GM18507 (cell line): ENCODE measurements at regions not wholly inside any gene's neighbourhood (a gene's known extent, or its start where the extent isn't known, plus 50 kb on each side); places are given as distances from the start of the nearest gene placed in this dataset.

Experiments
- DNase-seq: peaks from one replicate; pipeline ENCODE4 v3.0.0; 2011; ENCODE audit warnings: low read depth; ENCODE audit not compliant: insufficient read length; ENCODE audit errors: extremely low spot score
- FAIRE-seq: peaks from 2 replicates; lab custom pipeline; 2011; peaks lifted over from hg19 to GRCh38; lab: Jason Lieb, UNC

DNA sequence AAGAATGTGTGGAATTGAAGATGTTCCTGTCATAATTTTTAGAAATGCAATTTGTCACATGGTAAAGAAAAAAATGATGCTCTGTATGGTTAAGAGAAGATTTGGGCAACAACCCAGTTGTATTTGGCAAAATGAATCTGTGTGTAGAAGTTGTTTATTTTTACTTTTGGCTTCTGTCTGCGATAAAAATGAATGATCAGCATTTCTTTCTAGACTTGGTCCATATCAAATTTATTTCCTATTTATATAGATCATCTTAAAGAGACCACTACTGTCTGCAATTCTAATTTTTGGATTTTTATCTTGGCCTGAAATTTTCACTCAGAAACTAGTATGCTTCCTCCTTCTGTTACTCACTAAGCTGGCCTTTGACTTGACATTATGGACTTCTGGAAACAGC, 396.9 kb downstream of the FAM47A start:
- DNase-seq: no peak
- FAIRE-seq: no peak

- FAIRE-seq: no peak
- no peak for DNase-seq
These were observed 405.6 kb downstream of the FAM47A start for GRCh38 chrX:33726281-33727160.

- FAIRE-seq (peak; percentile 46), DNase-seq (no peak)
These were observed 406.4 kb downstream of the FAM47A start for GRCh38 chrX:33725535-33726210.

DNA sequence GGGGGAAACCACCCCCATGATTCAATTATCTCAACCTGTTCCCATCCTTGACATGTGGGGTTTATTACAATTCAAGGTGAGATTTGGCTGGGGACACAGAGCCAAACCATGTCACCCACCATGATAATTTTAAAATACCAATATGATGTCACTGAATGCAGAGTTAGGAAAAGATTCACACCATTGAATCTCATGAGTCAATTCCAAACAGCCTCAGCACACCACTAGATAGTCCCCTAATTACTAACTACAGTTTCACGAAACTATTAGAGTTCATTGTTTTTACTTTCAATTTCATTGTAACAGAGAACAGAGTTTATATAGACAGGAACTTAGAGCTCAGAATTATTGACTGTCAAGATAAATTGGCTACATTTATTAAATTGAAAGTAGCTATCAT, 410.2 kb downstream of the FAM47A start:
- FAIRE-seq (no peak), DNase-seq (no peak)

GRCh38 chrX:33686105-33686504, 446.0 kb downstream of the FAM47A start:
- DNase-seq (no peak), FAIRE-seq (no peak)
